GM23338 (cell line): ENCODE measurements at regions not wholly inside any gene's neighbourhood (a gene's known extent, or its start where the extent isn't known, plus 50 kb on each side); places are given as distances from the start of the nearest gene placed in this dataset.

Source experiments
- ATAC-seq: fragments of 200-7000 bp; cut with Tn5 transposase; 3 replicates; pipeline ENCODE4 v1.9.1; 2020
- DNase-seq: peaks from one replicate; pipeline ENCODE4 v3.0.0-alpha.2; 2015; ENCODE audit warnings: low spot score
- H2AFZ ChIP-seq: fragments of 200-600 bp; sonication (generic); 2 replicates; pipeline ENCODE4 v1.8.0; 2016; ENCODE audit warnings: antibody characterized with exemption, mild to moderate bottlenecking, moderate library complexity
- H3F3A ChIP-seq: fragments of 200-600 bp; sonication (generic); replicated peaks from 2 replicates; pipeline ENCODE4 v1.8.0; 2017; ENCODE audit warnings: antibody characterized with exemption, mixed run types, low read depth
- H3K27ac ChIP-seq: fragments of 200-600 bp; sonication (generic); 2 replicates; pipeline ENCODE4 v1.6.1; 2016; ENCODE audit warnings: low read depth
- H3K27me3 ChIP-seq: fragments of 200-600 bp; sonication (generic); 2 replicates; pipeline ENCODE4 v1.8.0; 2016; ENCODE audit warnings: mild to moderate bottlenecking, mixed run types, moderate library complexity; ENCODE audit not compliant: insufficient read depth
- H3K36me3 ChIP-seq: fragments of 200-600 bp; sonication (generic); 2 replicates; pipeline ENCODE4 v1.8.0; 2016; ENCODE audit warnings: mild to moderate bottlenecking; ENCODE audit not compliant: insufficient read depth
- H3K4me1 ChIP-seq: fragments of 200-600 bp; sonication (generic); 2 replicates; pipeline ENCODE4 v1.8.0; 2016; ENCODE audit warnings: mild to moderate bottlenecking, moderate library complexity; ENCODE audit not compliant: insufficient read depth
- H3K4me2 ChIP-seq: fragments of 200-600 bp; sonication (generic); 2 replicates; pipeline ENCODE4 v1.7.1; 2017; ENCODE audit warnings: mixed run types
- H3K4me3 ChIP-seq: fragments of 200-600 bp; sonication (generic); 2 replicates; pipeline ENCODE4 v1.6.1; 2016; ENCODE audit warnings: mixed run types
- H3K79me2 ChIP-seq: fragments of 200-600 bp; sonication (generic); replicated peaks from 2 replicates; pipeline ENCODE4 v1.8.0; 2017; ENCODE audit warnings: mild to moderate bottlenecking; ENCODE audit not compliant: insufficient read depth
- H3K9me2 ChIP-seq: fragments of 200-600 bp; sonication (generic); 2 replicates; pipeline ENCODE4 v1.8.0; 2017; ENCODE audit not compliant: insufficient read depth
- H4K20me1 ChIP-seq: fragments of 200-600 bp; sonication (generic); replicated peaks from 2 replicates; pipeline ENCODE4 v1.8.0; 2017; ENCODE audit warnings: mild to moderate bottlenecking; ENCODE audit not compliant: insufficient read depth
- H3K27ac Mint-ChIP-seq: 2 replicates; pipeline ENCODE4 v1.8.0; 2020; ENCODE audit warnings: inconsistent platforms, mild to moderate bottlenecking, moderate library complexity, mixed read lengths
- H3K27me3 Mint-ChIP-seq: 3 replicates; pipeline ENCODE4 v1.8.0; 2022; ENCODE audit warnings: low read depth, mild to moderate bottlenecking, moderate library complexity, mixed read lengths, inconsistent platforms; ENCODE audit not compliant: insufficient read depth, poor library complexity
- H3K36me3 Mint-ChIP-seq: 3 replicates; pipeline ENCODE4 v1.8.0; 2021; ENCODE audit warnings: low read depth, mild to moderate bottlenecking, inconsistent platforms, moderate library complexity, mixed read lengths
- H3K4me1 Mint-ChIP-seq: 3 replicates; pipeline ENCODE4 v1.8.0; 2020; ENCODE audit warnings: mild to moderate bottlenecking, inconsistent platforms, mixed read lengths
- H3K4me3 Mint-ChIP-seq: 3 replicates; pipeline ENCODE4 v1.8.0; 2021; ENCODE audit warnings: moderate library complexity, mild to moderate bottlenecking, inconsistent platforms, mixed read lengths
- H3K9me3 Mint-ChIP-seq: 3 replicates; pipeline ENCODE4 v1.8.0; 2020; ENCODE audit warnings: moderate library complexity, mild to moderate bottlenecking, inconsistent platforms, mixed read lengths
- CREB1 ChIP-seq: fragments of 250-450 bp; sonication (Bioruptor Pico); IDR thresholded peaks from 2 replicates; pipeline ENCODE4 v1.5.0; 2020; ENCODE audit warnings: low read depth, mild to moderate bottlenecking, moderate library complexity
- ETS1 ChIP-seq: IDR thresholded peaks from 2 replicates; pipeline ENCODE4 v1.6.1; 2016; ENCODE audit warnings: antibody characterized with exemption
- EZH2 ChIP-seq: fragments of 200-600 bp; sonication (generic); IDR thresholded peaks from one replicate; pipeline ENCODE4 v1.8.0; 2017; ENCODE audit warnings: antibody characterized with exemption, mild to moderate bottlenecking, low read depth; ENCODE audit not compliant: unreplicated experiment
- JUNB ChIP-seq: IDR thresholded peaks from one replicate; pipeline ENCODE4 v1.6.1; 2016; ENCODE audit warnings: antibody characterized with exemption; ENCODE audit not compliant: unreplicated experiment
- POLR2AphosphoS5 ChIP-seq: IDR thresholded peaks from 2 replicates; pipeline ENCODE4 v1.6.1; 2016; ENCODE audit warnings: antibody characterized with exemption, low read depth
- STAT1 ChIP-seq: IDR thresholded peaks from one replicate; pipeline ENCODE4 v1.6.1; 2016; ENCODE audit warnings: antibody characterized with exemption; ENCODE audit not compliant: unreplicated experiment
- ZNF331 ChIP-seq: fragments of 250-450 bp; sonication (Bioruptor Pico); IDR thresholded peaks from 2 replicates; pipeline ENCODE4 v1.5.0; 2020; ENCODE audit warnings: low read depth, mild to moderate bottlenecking, moderate library complexity
- ZNF462 ChIP-seq: fragments of 250-450 bp; sonication (Bioruptor Pico); IDR thresholded peaks from 2 replicates; pipeline ENCODE4 v1.5.0; 2020; ENCODE audit warnings: mild to moderate bottlenecking, moderate library complexity
- TF ChIP-seq, protein P1 (sequence below), 2 experiments: fragments of 200-600 bp in 1 of 2; sonication (generic) in 1 of 2; conservative IDR thresholded peaks; 2 replicates each; pipeline versions ENCODE4 v1.5.1 to v1.6.1; 2016 to 2017; ENCODE audit warnings: antibody characterized with exemption in 2 of 2, low read depth in 2 of 2, mild to moderate bottlenecking in 2 of 2, moderate library complexity in 1 of 2
- TF ChIP-seq, protein P2 (sequence below): IDR thresholded peaks from one replicate; pipeline ENCODE4 v1.6.1; 2018; ENCODE audit warnings: antibody characterized with exemption; ENCODE audit not compliant: unreplicated experiment

DNA sequence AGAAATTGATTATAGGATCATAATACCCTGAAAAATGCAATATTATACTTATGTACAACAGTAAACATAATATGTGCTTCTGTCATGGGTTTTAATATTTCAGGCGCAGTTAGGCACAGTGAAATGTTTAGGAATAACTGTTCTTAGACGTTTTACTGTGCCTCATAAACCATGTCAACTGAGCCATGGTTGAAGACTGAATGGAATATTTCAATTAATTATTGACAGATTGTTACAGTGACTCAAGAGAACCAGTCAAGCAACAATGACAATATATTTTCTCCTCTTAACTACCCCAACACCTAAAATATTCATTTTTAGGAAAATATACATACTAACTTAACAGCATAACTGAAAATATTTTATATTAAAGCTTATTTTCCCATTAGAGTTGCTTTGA lies 852.7 kb upstream of the FRG1 start:
- no peaks in the 10 kb centered on the region for H3K9me3 Mint-ChIP-seq
- H3K27ac Mint-ChIP-seq, result no peak overlapping the region
- TF ChIP-seq, protein P1, sequence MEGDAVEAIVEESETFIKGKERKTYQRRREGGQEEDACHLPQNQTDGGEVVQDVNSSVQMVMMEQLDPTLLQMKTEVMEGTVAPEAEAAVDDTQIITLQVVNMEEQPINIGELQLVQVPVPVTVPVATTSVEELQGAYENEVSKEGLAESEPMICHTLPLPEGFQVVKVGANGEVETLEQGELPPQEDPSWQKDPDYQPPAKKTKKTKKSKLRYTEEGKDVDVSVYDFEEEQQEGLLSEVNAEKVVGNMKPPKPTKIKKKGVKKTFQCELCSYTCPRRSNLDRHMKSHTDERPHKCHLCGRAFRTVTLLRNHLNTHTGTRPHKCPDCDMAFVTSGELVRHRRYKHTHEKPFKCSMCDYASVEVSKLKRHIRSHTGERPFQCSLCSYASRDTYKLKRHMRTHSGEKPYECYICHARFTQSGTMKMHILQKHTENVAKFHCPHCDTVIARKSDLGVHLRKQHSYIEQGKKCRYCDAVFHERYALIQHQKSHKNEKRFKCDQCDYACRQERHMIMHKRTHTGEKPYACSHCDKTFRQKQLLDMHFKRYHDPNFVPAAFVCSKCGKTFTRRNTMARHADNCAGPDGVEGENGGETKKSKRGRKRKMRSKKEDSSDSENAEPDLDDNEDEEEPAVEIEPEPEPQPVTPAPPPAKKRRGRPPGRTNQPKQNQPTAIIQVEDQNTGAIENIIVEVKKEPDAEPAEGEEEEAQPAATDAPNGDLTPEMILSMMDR (conservative IDR thresholded peaks at IDR 0.05; ENCODE audit: low read depth in 2 of 2), result no peak
- no peak for TF ChIP-seq STAT1
- TF ChIP-seq ZNF331 (CRISPR knock-in tag), result no peak
- TF ChIP-seq CREB1, result no peak
- TF ChIP-seq EZH2, result no peak
- TF ChIP-seq, protein P2, sequence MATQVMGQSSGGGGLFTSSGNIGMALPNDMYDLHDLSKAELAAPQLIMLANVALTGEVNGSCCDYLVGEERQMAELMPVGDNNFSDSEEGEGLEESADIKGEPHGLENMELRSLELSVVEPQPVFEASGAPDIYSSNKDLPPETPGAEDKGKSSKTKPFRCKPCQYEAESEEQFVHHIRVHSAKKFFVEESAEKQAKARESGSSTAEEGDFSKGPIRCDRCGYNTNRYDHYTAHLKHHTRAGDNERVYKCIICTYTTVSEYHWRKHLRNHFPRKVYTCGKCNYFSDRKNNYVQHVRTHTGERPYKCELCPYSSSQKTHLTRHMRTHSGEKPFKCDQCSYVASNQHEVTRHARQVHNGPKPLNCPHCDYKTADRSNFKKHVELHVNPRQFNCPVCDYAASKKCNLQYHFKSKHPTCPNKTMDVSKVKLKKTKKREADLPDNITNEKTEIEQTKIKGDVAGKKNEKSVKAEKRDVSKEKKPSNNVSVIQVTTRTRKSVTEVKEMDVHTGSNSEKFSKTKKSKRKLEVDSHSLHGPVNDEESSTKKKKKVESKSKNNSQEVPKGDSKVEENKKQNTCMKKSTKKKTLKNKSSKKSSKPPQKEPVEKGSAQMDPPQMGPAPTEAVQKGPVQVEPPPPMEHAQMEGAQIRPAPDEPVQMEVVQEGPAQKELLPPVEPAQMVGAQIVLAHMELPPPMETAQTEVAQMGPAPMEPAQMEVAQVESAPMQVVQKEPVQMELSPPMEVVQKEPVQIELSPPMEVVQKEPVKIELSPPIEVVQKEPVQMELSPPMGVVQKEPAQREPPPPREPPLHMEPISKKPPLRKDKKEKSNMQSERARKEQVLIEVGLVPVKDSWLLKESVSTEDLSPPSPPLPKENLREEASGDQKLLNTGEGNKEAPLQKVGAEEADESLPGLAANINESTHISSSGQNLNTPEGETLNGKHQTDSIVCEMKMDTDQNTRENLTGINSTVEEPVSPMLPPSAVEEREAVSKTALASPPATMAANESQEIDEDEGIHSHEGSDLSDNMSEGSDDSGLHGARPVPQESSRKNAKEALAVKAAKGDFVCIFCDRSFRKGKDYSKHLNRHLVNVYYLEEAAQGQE, result no peak
- no peak for TF ChIP-seq ZNF462
- TF ChIP-seq JUNB, result no peak
- TF ChIP-seq POLR2AphosphoS5, result no peak
- TF ChIP-seq ETS1, result no peak
- no peaks in the 10 kb centered on the region for H4K20me1 ChIP-seq
- no peak overlapping the region for H3K27ac ChIP-seq
- no peak for DNase-seq
- no peak for ATAC-seq
- no peaks in the 10 kb centered on the region for H3F3A ChIP-seq
- H3K79me2 ChIP-seq, result no peaks in the 10 kb centered on the region
- no peak overlapping the region for H3K4me3 ChIP-seq
- no peak overlapping the region for H3K4me3 Mint-ChIP-seq
- H3K36me3 ChIP-seq, result no peaks in the 10 kb centered on the region
- H3K27me3 Mint-ChIP-seq, result peaks cover 4% of the 10 kb centered on the region
- H3K4me2 ChIP-seq, result no peak overlapping the region
- no peaks in the 10 kb centered on the region for H3K9me2 ChIP-seq
- H3K27me3 ChIP-seq, result no peaks in the 10 kb centered on the region
- no peak overlapping the region for H2AFZ ChIP-seq
- H3K4me1 Mint-ChIP-seq, result peaks cover 15% of the 10 kb centered on the region
- peaks cover 4% of the 10 kb centered on the region; the same call in 2 of the 3 replicates for H3K36me3 Mint-ChIP-seq
- peaks cover 10% of the 10 kb centered on the region; the same call in 1 of the 2 replicates for H3K4me1 ChIP-seq
